ENCODE measurements at regions not wholly inside any gene's neighbourhood (a gene's known extent, or its start where the extent isn't known, plus 50 kb on each side); places are given as distances from the start of the nearest gene placed in this dataset.
"Not testable (repeated sequence)": the region's sequence is repeated elsewhere in the genome, so short reads cannot be mapped to it uniquely, and the experiment has no call there.

- ATAC-seq (no peak), DNase-seq (no peak)
- Histone ChIP-seq H3K4me1 (no peaks in the 10 kb centered on the region), H3K27ac (no peak overlapping the region), H3K36me3 (no peaks in the 10 kb centered on the region), H3K27me3 (peaks cover 0 to 10% (median 3%) of the 10 kb centered on the region in 7 donors), H3K4me3 (no peak overlapping the region), H3K9me3 (peaks cover 0 to 14% (median 3%) of the 10 kb centered on the region in 11 donors)
- intact Hi-C loops (cut with DNase I): no loop called here
- WGBS, 2 donors: 73 to 75% methylated on average over 10 of the region's 10 CpGs
- no peak for TF ChIP-seq CTCF (IDR thresholded peaks at IDR 0.05)
Observed at GRCh38 chr5:179459771-179460170, 90.6 kb upstream of the RUFY1 start.

GRCh38 chr5:179457612-179458011 is 92.7 kb upstream of the RUFY1 start:
- no peaks in the 10 kb centered on the region for H3K36me3 ChIP-seq
- H3K27me3 ChIP-seq: peaks cover 0 to 10% (median 3%) of the 10 kb centered on the region in 7 donors
- DNase-seq (no peak), ATAC-seq (no peak)
- H3K4me3 ChIP-seq: no peak overlapping the region
- intact Hi-C loops (cut with DNase I): no loop called here
- H3K9me3 ChIP-seq: peaks cover 0 to 14% (median 0%) of the 10 kb centered on the region in 11 donors
- WGBS, 2 donors: 68 to 77% methylated on average over 8 of the region's 8 CpGs
- no peak for TF ChIP-seq CTCF (IDR thresholded peaks at IDR 0.05)
- no peak overlapping the region for H3K27ac ChIP-seq
- no peaks in the 10 kb centered on the region for H3K4me1 ChIP-seq

- ATAC-seq; DNase-seq; H3K4me1 ChIP-seq; H3K27ac ChIP-seq; intact Hi-C loops (cut with DNase I); H3K4me3 ChIP-seq; H3K36me3 ChIP-seq: not testable (repeated sequence)
- Histone ChIP-seq H3K9me3 (peaks cover 0 to 14% (median 0%) of the 10 kb centered on the region in 11 donors), H3K27me3 (peaks cover 0 to 12% (median 3%) of the 10 kb centered on the region in 7 donors)
- WGBS, 2 donors: 88 to 89% methylated on average over 10 to 11 of the region's 15 CpGs
Observed at GRCh38 chr5:179456075-179456474, 94.3 kb upstream of the RUFY1 start.

- Histone ChIP-seq H3K27me3 (peaks cover 0 to 12% (median 3%) of the 10 kb centered on the region in 7 donors), H3K4me1 (no peaks in the 10 kb centered on the region), H3K36me3 (no peaks in the 10 kb centered on the region), H3K4me3 (no peak overlapping the region), H3K9me3 (peaks cover 0 to 19% (median 0%) of the 10 kb centered on the region in 11 donors), H3K27ac (no peak overlapping the region)
- intact Hi-C loops (cut with DNase I): no loop called here
- WGBS, 2 donors: 92 to 94% methylated on average over 15 of the region's 15 CpGs
- no peak for ATAC-seq
- no peak for DNase-seq
- TF ChIP-seq CTCF (IDR thresholded peaks at IDR 0.05): no peak
Observed at GRCh38 chr5:179455320-179455719, 95.0 kb upstream of the RUFY1 start.

- ATAC-seq (no peak), DNase-seq (no peak)
- peaks cover 0 to 9% (median under 1%) of the 10 kb centered on the region in 7 donors for H3K27me3 ChIP-seq
- 67 to 69% methylated on average over 9 of the region's 9 CpGs for WGBS, 2 donors
- intact Hi-C loops (cut with DNase I): no loop called here
- no peaks in the 10 kb centered on the region for H3K4me1 ChIP-seq
- H3K9me3 ChIP-seq: peaks cover 0 to 19% (median 0%) of the 10 kb centered on the region in 11 donors
- no peak overlapping the region for H3K27ac ChIP-seq
- TF ChIP-seq CTCF (IDR thresholded peaks at IDR 0.05): no peak
- no peaks in the 10 kb centered on the region for H3K36me3 ChIP-seq
- H3K4me3 ChIP-seq: no peak overlapping the region
Observed at GRCh38 chr5:179454356-179454755, 96.0 kb upstream of the RUFY1 start.
